CD4-positive, alpha-beta memory T cell (primary cell): ENCODE measurements at regions not wholly inside any gene's neighbourhood (a gene's known extent, or its start where the extent isn't known, plus 50 kb on each side); places are given as distances from the start of the nearest gene placed in this dataset.

Experiments
- CTCF ChIA-PET: fragments of 350-600 bp; sonication (Branson Sonifier 250); formaldehyde crosslinking; loops from one replicate; lab custom pipeline; 2021; ENCODE audit warnings: inconsistent platforms; ENCODE audit not compliant: partially characterized antibody; lab: Charles Lee
- POLR2A ChIA-PET: fragments of 350-600 bp; sonication (Branson Sonifier 250); formaldehyde crosslinking; loops from one replicate; lab custom pipeline; 2021; ENCODE audit not compliant: partially characterized antibody; lab: Charles Lee
- DNase-seq, 5 donors: peaks; one replicate each; pipeline versions ENCODE4 v3.0.0 to v3.0.0-alpha.2; 2020 to 2022; ENCODE audit warnings: mixed read lengths in 1 of 5
- H3K27ac ChIP-seq: one replicate; pipeline ENCODE4 v1.7.0; 2013; ENCODE audit warnings: low read depth, low read length
- H3K27me3 ChIP-seq: 2 replicates; pipeline ENCODE4 v1.7.0; 2013; ENCODE audit warnings: mild to moderate bottlenecking, low read length, moderate library complexity; ENCODE audit not compliant: insufficient read depth
- H3K36me3 ChIP-seq: 2 replicates; pipeline ENCODE4 v1.7.0; 2013; ENCODE audit warnings: mild to moderate bottlenecking, low read length, moderate library complexity; ENCODE audit not compliant: insufficient read depth
- H3K4me1 ChIP-seq: 2 replicates; pipeline ENCODE4 v1.7.0; 2013; ENCODE audit warnings: mild to moderate bottlenecking, low read length, moderate library complexity; ENCODE audit not compliant: insufficient read depth
- H3K4me3 ChIP-seq, 2 donors: one replicate each; pipeline ENCODE4 v1.7.0; 2013; ENCODE audit warnings: low read length in 2 of 2, mild to moderate bottlenecking in 1 of 2
- H3K9me3 ChIP-seq, 2 donors: one replicate each; pipeline ENCODE4 v1.7.0; 2013; ENCODE audit warnings: low read length in 2 of 2, control low read depth in 1 of 2; ENCODE audit not compliant: control insufficient read depth in 1 of 2
- H3K27ac Mint-ChIP-seq, 7 donors: one replicate each; pipeline ENCODE4 v1.8.0; 2020 to 2021; ENCODE audit warnings: mixed read lengths in 7 of 7, mild to moderate bottlenecking in 6 of 7, inconsistent platforms in 3 of 7, moderate library complexity in 3 of 7
- H3K27me3 Mint-ChIP-seq, 2 donors: one replicate each; pipeline ENCODE4 v1.8.0; 2020 to 2021; ENCODE audit warnings: mixed read lengths in 2 of 2
- H3K36me3 Mint-ChIP-seq, 2 donors: one replicate each; pipeline ENCODE4 v1.8.0; 2020 to 2021; ENCODE audit warnings: mixed read lengths in 2 of 2, inconsistent platforms in 1 of 2, mild to moderate bottlenecking in 1 of 2
- H3K4me1 Mint-ChIP-seq, 4 donors: one replicate each; pipeline ENCODE4 v1.8.0; 2020 to 2021; ENCODE audit warnings: mixed read lengths in 4 of 4, mild to moderate bottlenecking in 1 of 4
- H3K4me3 Mint-ChIP-seq, 8 donors: one replicate each; pipeline ENCODE4 v1.8.0; 2020 to 2021; ENCODE audit warnings: mixed read lengths in 8 of 8, mild to moderate bottlenecking in 7 of 8, moderate library complexity in 6 of 8, inconsistent platforms in 3 of 8
- H3K9me3 Mint-ChIP-seq, 8 donors: one replicate each; pipeline ENCODE4 v1.8.0; 2020 to 2021; ENCODE audit warnings: mixed read lengths in 8 of 8, mild to moderate bottlenecking in 5 of 8, inconsistent platforms in 3 of 8, moderate library complexity in 1 of 8
- intact Hi-C: fragments of 100-400 bp; cut with micrococcal nuclease; formaldehyde crosslinking; loops from one replicate; pipeline ENCODE4 v1.15.1; 2023

DNA sequence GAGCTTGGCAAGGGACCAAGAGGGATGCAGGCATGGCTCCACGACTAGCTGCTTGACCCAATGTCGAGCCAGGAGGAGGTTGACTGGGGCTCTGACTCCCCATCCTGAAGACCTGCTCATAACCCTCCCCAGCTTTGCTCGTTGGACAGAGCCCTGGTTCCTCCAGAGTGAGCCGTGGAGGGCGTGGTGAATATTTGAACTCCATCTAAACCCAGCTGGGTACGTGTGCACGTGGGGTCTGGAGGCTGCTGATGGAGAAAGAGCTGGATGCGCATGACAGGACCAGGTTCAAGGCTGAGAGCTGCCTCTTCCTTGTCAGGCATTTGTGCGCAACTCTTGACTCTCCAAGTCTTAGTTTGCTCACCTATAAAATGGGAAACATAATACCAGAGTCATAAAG lies 282.8 kb downstream of the TLE3 start:
- intact Hi-C loops, result no loop called here
- no peak overlapping the region for H3K4me3 Mint-ChIP-seq
- ChIA-PET CTCF (no interaction called here), POLR2A (no interaction called here)
- Histone ChIP-seq H3K27me3 (no peaks in the 10 kb centered on the region), H3K27ac (no peak overlapping the region), H3K4me3 (no peak overlapping the region), H3K9me3 (no peaks in the 10 kb centered on the region), H3K4me1 (no peaks in the 10 kb centered on the region), H3K36me3 (no peaks in the 10 kb centered on the region)
- H3K36me3 Mint-ChIP-seq, result no peaks in the 10 kb centered on the region
- no peaks in the 10 kb centered on the region for H3K9me3 Mint-ChIP-seq
- H3K4me1 Mint-ChIP-seq, result peaks cover 0 to 5% (median 0%) of the 10 kb centered on the region in 4 donors
- H3K27me3 Mint-ChIP-seq, result peaks cover 0 to 1% of the 10 kb centered on the region in 2 donors
- no peak overlapping the region for H3K27ac Mint-ChIP-seq
- no peak for DNase-seq

- peaks cover 0 to 1% of the 10 kb centered on the region in 2 donors for H3K27me3 Mint-ChIP-seq
- no peak for DNase-seq
- no peaks in the 10 kb centered on the region for H3K9me3 ChIP-seq
- ChIA-PET POLR2A (no interaction called here), CTCF (no interaction called here)
- H3K4me3 ChIP-seq, result no peak overlapping the region
- H3K4me1 Mint-ChIP-seq, result peaks cover 0 to 5% (median 0%) of the 10 kb centered on the region in 4 donors
- no peaks in the 10 kb centered on the region for H3K9me3 Mint-ChIP-seq
- H3K4me3 Mint-ChIP-seq, result no peak overlapping the region
- H3K36me3 ChIP-seq, result no peaks in the 10 kb centered on the region
- no peaks in the 10 kb centered on the region for H3K4me1 ChIP-seq
- no peak overlapping the region for H3K27ac ChIP-seq
- no peak overlapping the region for H3K27ac Mint-ChIP-seq
- no peaks in the 10 kb centered on the region for H3K27me3 ChIP-seq
- intact Hi-C loops, result no loop called here
- H3K36me3 Mint-ChIP-seq, result no peaks in the 10 kb centered on the region
Observed at GRCh38 chr15:69815793-69816192, 281.9 kb downstream of the TLE3 start.

DNA sequence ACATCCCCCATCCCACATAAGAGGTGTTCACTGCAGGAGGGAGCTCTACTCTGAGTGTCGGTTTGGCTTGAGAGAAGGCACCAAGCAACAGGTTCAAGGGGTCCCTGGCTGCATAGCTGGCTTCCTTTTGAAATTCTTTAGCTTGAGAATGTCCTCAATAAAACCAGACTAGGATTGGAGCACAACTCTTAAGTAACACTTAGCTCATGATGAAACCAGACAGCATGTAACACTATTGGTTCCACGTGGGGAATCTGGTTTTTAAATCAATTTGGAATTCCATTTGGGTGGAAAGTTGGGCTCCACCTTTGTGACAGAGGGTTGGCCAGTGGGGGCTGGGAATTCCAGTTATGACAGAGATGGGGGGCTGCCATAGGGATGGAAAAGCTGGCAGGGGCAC lies 281.2 kb downstream of the TLE3 start:
- intact Hi-C loops, result no loop called here
- H3K27ac Mint-ChIP-seq, result no peak overlapping the region
- Histone ChIP-seq H3K27ac (no peak overlapping the region), H3K4me3 (no peak overlapping the region), H3K4me1 (no peaks in the 10 kb centered on the region), H3K27me3 (no peaks in the 10 kb centered on the region), H3K9me3 (no peaks in the 10 kb centered on the region), H3K36me3 (no peaks in the 10 kb centered on the region)
- no peaks in the 10 kb centered on the region for H3K36me3 Mint-ChIP-seq
- no peak overlapping the region for H3K4me3 Mint-ChIP-seq
- CTCF ChIA-PET, result no interaction called here
- peaks cover 0 to 1% of the 10 kb centered on the region in 2 donors for H3K27me3 Mint-ChIP-seq
- DNase-seq, result no peak
- POLR2A ChIA-PET, result no interaction called here
- peaks cover 0 to 5% (median 0%) of the 10 kb centered on the region in 4 donors for H3K4me1 Mint-ChIP-seq
- H3K9me3 Mint-ChIP-seq, result no peaks in the 10 kb centered on the region

DNA sequence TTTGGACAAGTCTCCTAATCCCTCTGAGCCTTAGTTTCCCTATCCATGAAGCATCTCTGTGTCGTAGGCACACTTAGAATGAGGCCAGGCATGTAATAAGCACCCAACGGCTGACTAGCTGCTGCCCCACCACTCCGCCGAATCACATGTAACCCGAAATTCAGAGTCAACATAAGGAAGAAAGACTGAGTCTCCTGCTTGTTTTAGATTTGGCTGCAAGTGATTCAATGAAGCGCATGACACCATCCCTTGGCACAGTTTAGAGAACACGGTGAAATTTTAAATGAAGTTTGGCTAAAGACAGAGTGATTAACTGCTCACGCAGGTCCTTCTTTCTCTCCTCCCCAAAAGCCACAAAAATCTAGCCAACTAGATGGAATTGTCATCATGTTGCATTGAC lies 279.2 kb downstream of the TLE3 start:
- Histone ChIP-seq H3K4me1 (no peaks in the 10 kb centered on the region), H3K4me3 (no peak overlapping the region), H3K9me3 (no peaks in the 10 kb centered on the region), H3K27ac (no peak overlapping the region), H3K36me3 (no peaks in the 10 kb centered on the region), H3K27me3 (no peaks in the 10 kb centered on the region)
- CTCF ChIA-PET, result no interaction called here
- Mint-ChIP-seq H3K27me3 (peaks cover 0 to 1% of the 10 kb centered on the region in 2 donors), H3K9me3 (no peaks in the 10 kb centered on the region), H3K27ac (no peak overlapping the region), H3K4me1 (peaks cover 0 to 5% (median 0%) of the 10 kb centered on the region in 4 donors), H3K36me3 (no peaks in the 10 kb centered on the region), H3K4me3 (no peak overlapping the region)
- POLR2A ChIA-PET, result no interaction called here
- intact Hi-C loops, result no loop called here
- no peak for DNase-seq

DNA sequence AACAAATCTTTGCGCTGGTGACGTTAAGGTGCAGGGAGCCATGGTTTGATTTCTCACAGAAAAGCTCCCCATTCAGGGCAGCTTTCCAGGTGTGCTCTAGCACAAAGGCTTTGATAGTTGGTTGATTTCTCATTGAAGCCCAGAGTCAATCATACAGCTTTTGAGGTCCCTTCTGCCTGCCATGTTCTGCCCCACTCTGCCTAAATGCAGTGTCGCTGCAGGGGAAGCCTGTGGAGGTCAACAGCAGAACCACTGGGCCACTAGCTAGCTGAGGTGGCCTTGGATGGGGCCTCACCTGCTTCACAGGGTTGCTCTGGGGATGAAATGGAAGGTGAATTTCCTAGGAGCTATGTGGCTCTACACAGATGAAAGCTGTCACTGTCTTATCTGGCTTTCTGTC lies 278.3 kb downstream of the TLE3 start:
- ChIA-PET CTCF (no interaction called here), POLR2A (no interaction called here)
- Mint-ChIP-seq H3K36me3 (no peaks in the 10 kb centered on the region), H3K4me3 (no peak overlapping the region), H3K4me1 (peaks cover 0 to 5% (median 0%) of the 10 kb centered on the region in 4 donors), H3K27ac (no peak overlapping the region), H3K27me3 (peaks cover 0 to 1% of the 10 kb centered on the region in 2 donors), H3K9me3 (no peaks in the 10 kb centered on the region)
- DNase-seq, result no peak
- H3K9me3 ChIP-seq, result no peaks in the 10 kb centered on the region
- no peak overlapping the region for H3K4me3 ChIP-seq
- H3K27me3 ChIP-seq, result no peaks in the 10 kb centered on the region
- H3K4me1 ChIP-seq, result no peaks in the 10 kb centered on the region
- H3K27ac ChIP-seq, result no peak overlapping the region
- intact Hi-C loops, result no loop called here
- H3K36me3 ChIP-seq, result no peaks in the 10 kb centered on the region

DNA sequence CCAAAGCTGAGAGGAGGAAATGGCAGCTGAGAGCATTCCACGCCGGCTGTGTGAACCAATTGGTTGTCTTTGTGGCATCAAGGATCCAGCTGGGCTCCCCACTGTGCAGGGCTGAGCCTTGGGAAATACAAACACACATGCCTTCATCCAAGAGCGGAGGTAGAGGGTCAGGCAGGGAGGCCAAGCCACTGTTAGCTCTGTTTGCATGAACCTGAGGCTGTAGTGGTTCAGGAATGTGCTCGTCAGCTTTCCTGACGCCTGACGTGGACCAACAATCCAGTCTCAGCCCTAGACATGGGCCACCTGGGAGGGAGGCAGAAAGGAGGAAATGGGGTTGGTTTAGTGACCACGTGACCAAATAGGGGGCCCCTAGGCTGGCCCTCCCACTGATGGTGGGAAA lies 276.9 kb downstream of the TLE3 start:
- intact Hi-C loops, result no loop called here
- no peak for DNase-seq
- ChIA-PET POLR2A (no interaction called here), CTCF (no interaction called here)
- H3K4me1 ChIP-seq, result no peaks in the 10 kb centered on the region
- no peaks in the 10 kb centered on the region for H3K36me3 ChIP-seq
- no peaks in the 10 kb centered on the region for H3K9me3 ChIP-seq
- Mint-ChIP-seq H3K4me3 (no peak overlapping the region), H3K9me3 (no peaks in the 10 kb centered on the region), H3K27me3 (peaks cover 0 to 1% of the 10 kb centered on the region in 2 donors), H3K36me3 (no peaks in the 10 kb centered on the region), H3K4me1 (peaks cover 0 to 5% (median 0%) of the 10 kb centered on the region in 4 donors), H3K27ac (no peak overlapping the region)
- H3K27me3 ChIP-seq, result no peaks in the 10 kb centered on the region
- no peak overlapping the region for H3K4me3 ChIP-seq
- no peak overlapping the region for H3K27ac ChIP-seq

DNA sequence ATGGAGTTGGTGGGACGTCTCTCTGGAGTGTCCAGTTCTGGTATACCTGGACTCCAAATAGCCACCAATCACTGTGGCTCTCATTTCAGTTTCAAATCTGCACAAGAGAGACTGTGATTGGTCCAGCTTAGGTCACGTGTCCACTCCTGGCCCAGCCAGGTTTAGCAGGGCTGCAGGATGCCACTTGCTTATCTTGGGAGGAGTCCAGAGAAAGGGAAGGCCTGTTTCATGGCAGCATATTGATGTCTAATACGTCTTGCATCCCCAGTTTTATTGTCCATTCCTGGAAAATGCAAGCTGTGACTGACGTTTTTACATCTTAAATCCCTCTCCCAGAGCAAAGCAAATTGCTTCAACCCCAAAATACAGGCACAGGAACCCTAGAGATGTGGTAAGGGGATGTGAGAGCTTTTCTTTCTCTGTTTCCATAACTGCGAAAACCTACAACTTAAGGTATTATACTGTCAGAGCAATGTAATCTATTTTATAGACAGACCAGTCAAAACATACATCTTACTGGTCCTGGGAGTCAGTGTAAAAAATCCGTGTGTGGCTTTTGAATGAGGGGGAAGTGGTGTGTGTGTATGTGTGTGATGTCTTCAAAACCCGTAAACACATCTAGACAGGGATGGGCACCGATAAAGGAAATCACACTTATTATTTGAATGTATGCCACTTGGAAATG lies 274.4 kb downstream of the TLE3 start:
- H3K27me3 ChIP-seq, result no peaks in the 10 kb centered on the region
- H3K4me1 Mint-ChIP-seq, result no peaks in the 10 kb centered on the region
- H3K36me3 Mint-ChIP-seq, result no peaks in the 10 kb centered on the region
- no peak for DNase-seq
- no peak overlapping the region for H3K27ac Mint-ChIP-seq
- ChIA-PET POLR2A (no interaction called here), CTCF (no interaction called here)
- H3K9me3 Mint-ChIP-seq, result no peaks in the 10 kb centered on the region
- no peaks in the 10 kb centered on the region for H3K9me3 ChIP-seq
- no peak overlapping the region for H3K4me3 Mint-ChIP-seq
- H3K36me3 ChIP-seq, result no peaks in the 10 kb centered on the region
- intact Hi-C loops, result no loop called here
- H3K27ac ChIP-seq, result no peak overlapping the region
- H3K4me3 ChIP-seq, result no peak overlapping the region
- H3K27me3 Mint-ChIP-seq, result peaks cover 0 to 1% of the 10 kb centered on the region in 2 donors
- H3K4me1 ChIP-seq, result no peaks in the 10 kb centered on the region
